ENCODE measurements at regions not wholly inside any gene's neighbourhood (a gene's known extent, or its start where the extent isn't known, plus 50 kb on each side); places are given as distances from the start of the nearest gene placed in this dataset.
"Not testable (repeated sequence)": the region's sequence is repeated elsewhere in the genome, so short reads cannot be mapped to it uniquely, and the experiment has no call there.

GRCh38 chr18:8531084-8531483, 78.2 kb upstream of the RAB12 start:
- H3K27ac ChIP-seq (ENCODE audit: low read length); intact Hi-C loops (cut with micrococcal nuclease; ENCODE audit: unreplicated experiment); CTCF ChIA-PET; BruUV-seq (replicated peaks); ATAC-seq; POLR2A ChIA-PET; H3K27me3 ChIP-seq (ENCODE audit: control insufficient read depth, insufficient read depth, low read length); in situ Hi-C loops (cut with HindIII; ENCODE audit: low pct_unique_long_range_greater_than_20kb, low sequenced_read_pairs); H3K36me3 ChIP-seq (ENCODE audit: control insufficient read depth, insufficient read depth, low read length); H3K4me1 ChIP-seq (ENCODE audit: control insufficient read depth, insufficient read depth, low read length); DNase-seq (ENCODE audit: low read depth, low spot score); H3K4me3 ChIP-seq (ENCODE audit: low read depth in 2 of 2, low read length in 2 of 2); H3K9me3 ChIP-seq (ENCODE audit: control insufficient read depth, insufficient read depth, low read depth, low read length): not testable (repeated sequence)

GRCh38 chr18:8536231-8536630, 73.0 kb upstream of the RAB12 start:
- Histone ChIP-seq H3K4me3 (ENCODE audit: low read depth in 2 of 2, low read length in 2 of 2) (no peak overlapping the region), H3K4me1 (ENCODE audit: control insufficient read depth, insufficient read depth, low read length) (no peaks in the 10 kb centered on the region), H3K36me3 (ENCODE audit: control insufficient read depth, insufficient read depth, low read length) (no peaks in the 10 kb centered on the region), H3K9me3 (ENCODE audit: control insufficient read depth, insufficient read depth, low read depth, low read length) (0 out of 2 replicates have a peak, but pooled peaks cover under 1% of the 10 kb centered on the region), H3K27me3 (ENCODE audit: control insufficient read depth, insufficient read depth, low read length) (no peaks in the 10 kb centered on the region; the same call in 1 of the 2 replicates), H3K27ac (ENCODE audit: low read length) (no peak overlapping the region)
- BruUV-seq (replicated peaks) = no TSS peak
- ChIA-PET POLR2A (interaction anchor here (0.6 kb wide), 1 partner anchor 854 kb away, joined by 8 read pairs; no protein-coding TSS in a partner anchor), CTCF (interaction anchor here (0.7 kb wide), 1 partner anchor 50 kb away, joined by 4 read pairs; no protein-coding TSS in a partner anchor)
- ATAC-seq (no peak; the same call in 1 of the 2 replicates), DNase-seq (ENCODE audit: low read depth, low spot score) (no peak)
- in situ Hi-C loops (cut with HindIII; ENCODE audit: low pct_unique_long_range_greater_than_20kb, low sequenced_read_pairs) = no loop called here
- TF ChIP-seq POLR2AphosphoS5 (IDR thresholded peaks at IDR 0.05; ENCODE audit: low read depth, low read length) (no peak), REST (IDR thresholded peaks at IDR 0.05; ENCODE audit: insufficient read depth in 1 of 2, low read depth in 2 of 2, low read length in 1 of 2) (no peak), SIN3A (IDR thresholded peaks at IDR 0.05; ENCODE audit: borderline replicate concordance, insufficient read depth, low read depth, low read length) (no peak), CTCF (IDR thresholded peaks at IDR 0.05) (no peak), TCF7L2 (IDR thresholded peaks at IDR 0.05; ENCODE audit: low read depth, low read length) (no peak)
- intact Hi-C loops (cut with micrococcal nuclease; ENCODE audit: unreplicated experiment) = no loop called here

- no peak overlapping the region for H3K27ac ChIP-seq (ENCODE audit: low read length)
- H3K4me3 ChIP-seq (ENCODE audit: low read depth in 2 of 2, low read length in 2 of 2) = no peak overlapping the region
- BruUV-seq (replicated peaks) = no TSS peak
- ChIA-PET POLR2A (interaction anchor here (0.6 kb wide), 1 partner anchor 855 kb away, joined by 8 read pairs; no protein-coding TSS in a partner anchor), CTCF (interaction anchor here (0.7 kb wide), 1 partner anchor 50 kb away, joined by 4 read pairs; no protein-coding TSS in a partner anchor)
- in situ Hi-C loops (cut with HindIII; ENCODE audit: low pct_unique_long_range_greater_than_20kb, low sequenced_read_pairs) (no loop called here), intact Hi-C loops (cut with micrococcal nuclease; ENCODE audit: unreplicated experiment) (no loop called here)
- no peak for DNase-seq (ENCODE audit: low read depth, low spot score)
- no peak for ATAC-seq
- H3K4me1 ChIP-seq (ENCODE audit: control insufficient read depth, insufficient read depth, low read length) = no peaks in the 10 kb centered on the region
- no peaks in the 10 kb centered on the region for H3K36me3 ChIP-seq (ENCODE audit: control insufficient read depth, insufficient read depth, low read length)
- no peaks in the 10 kb centered on the region for H3K9me3 ChIP-seq (ENCODE audit: control insufficient read depth, insufficient read depth, low read depth, low read length)
- TF ChIP-seq POLR2AphosphoS5 (IDR thresholded peaks at IDR 0.05; ENCODE audit: low read depth, low read length) (no peak), CTCF (IDR thresholded peaks at IDR 0.05) (no peak), TCF7L2 (IDR thresholded peaks at IDR 0.05; ENCODE audit: low read depth, low read length) (no peak), SIN3A (IDR thresholded peaks at IDR 0.05; ENCODE audit: borderline replicate concordance, insufficient read depth, low read depth, low read length) (no peak), REST (IDR thresholded peaks at IDR 0.05; ENCODE audit: insufficient read depth in 1 of 2, low read depth in 2 of 2, low read length in 1 of 2) (no peak)
- H3K27me3 ChIP-seq (ENCODE audit: control insufficient read depth, insufficient read depth, low read length) = no peaks in the 10 kb centered on the region; the same call in 1 of the 2 replicates
Observed at GRCh38 chr18:8536922-8537321, 72.3 kb upstream of the RAB12 start.
